ENCODE measurements at regions not wholly inside any gene's neighbourhood (a gene's known extent, or its start where the extent isn't known, plus 50 kb on each side); places are given as distances from the start of the nearest gene placed in this dataset.

DNA sequence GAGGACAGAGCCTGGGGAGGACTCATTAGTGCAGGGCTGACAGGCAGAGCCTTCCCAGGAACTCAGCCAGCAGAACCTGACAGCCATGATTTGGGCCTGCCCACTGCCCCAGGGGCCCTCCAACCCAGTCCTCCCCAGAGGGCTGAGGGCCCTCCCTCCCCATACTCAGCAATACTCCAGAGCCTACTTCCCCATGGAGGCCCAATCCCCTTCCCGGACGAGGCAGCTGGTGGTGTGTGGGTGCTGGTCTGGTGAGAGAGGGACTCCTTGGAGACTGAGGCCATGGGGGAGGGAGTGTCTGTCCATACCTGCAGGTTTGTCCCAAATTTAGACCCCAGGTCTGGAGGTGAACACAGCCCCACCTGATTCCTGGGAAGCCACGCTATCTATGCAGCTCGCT, 120.9 kb upstream of the MLN start:
- H3K27me3 ChIP-seq (ENCODE audit: control insufficient read depth, insufficient read depth, low read length), result no peaks in the 10 kb centered on the region
- H3K9me3 ChIP-seq (replicated peaks; ENCODE audit: control insufficient read depth, low read depth, low read length), result peaks cover 2% of the 10 kb centered on the region
- WGBS (ENCODE audit: insufficient coverage), result no CpG with 5 or more reads among the region's 4 CpGs

DNA sequence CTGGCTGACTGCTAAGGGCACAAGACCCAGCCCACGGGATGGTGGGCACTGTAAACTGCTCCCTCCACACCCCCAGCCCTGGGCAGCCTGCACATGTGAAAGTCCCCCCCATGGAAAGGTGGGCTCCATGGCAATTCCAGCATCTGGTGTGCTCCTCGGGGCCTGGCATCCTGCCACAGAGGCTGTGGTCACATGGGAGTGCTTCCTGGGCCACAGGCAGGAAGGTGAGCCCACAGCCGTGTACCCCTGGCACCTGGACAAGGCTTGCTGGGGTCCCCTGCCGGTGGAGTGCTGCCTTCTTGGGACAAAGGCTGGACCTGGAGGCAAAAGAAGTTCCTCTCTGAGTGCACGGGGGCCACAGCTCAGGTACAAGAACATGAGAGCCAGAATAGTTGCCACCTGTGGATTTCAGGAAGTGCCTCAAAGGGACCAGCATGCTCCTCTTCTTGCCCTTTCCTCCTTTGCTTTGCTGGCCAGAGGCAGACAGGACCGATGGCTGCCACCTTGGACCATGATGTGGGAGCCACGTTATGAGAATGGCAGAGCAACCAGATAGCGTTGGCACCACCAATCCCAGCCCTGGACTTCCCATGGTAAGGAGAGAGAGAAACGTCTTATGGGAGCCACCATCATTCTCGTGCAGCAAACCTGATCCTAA, 120.2 kb upstream of the MLN start:
- H3K36me3 ChIP-seq (ENCODE audit: control insufficient read depth, insufficient read depth, low read length), result no peaks in the 10 kb centered on the region
- no peak for DNase-seq
- no peak overlapping the region for H3K4me3 ChIP-seq (ENCODE audit: low read length)
- peaks cover 2% of the 10 kb centered on the region for H3K9me3 ChIP-seq (replicated peaks; ENCODE audit: control insufficient read depth, low read depth, low read length)
- H3K4me1 ChIP-seq (ENCODE audit: control insufficient read depth, insufficient read depth, low read length), result no peaks in the 10 kb centered on the region
- H3K27me3 ChIP-seq (ENCODE audit: control insufficient read depth, insufficient read depth, low read length), result no peaks in the 10 kb centered on the region
- no peak overlapping the region for H3K27ac ChIP-seq (ENCODE audit: low read length)
- 62% methylated on average over 5 of the region's 10 CpGs for WGBS (ENCODE audit: insufficient coverage)

More for the DNA sequence above, 120.9 kb upstream of the MLN start:
- Histone ChIP-seq H3K36me3 (ENCODE audit: control insufficient read depth, insufficient read depth, low read length) (no peaks in the 10 kb centered on the region), H3K4me3 (ENCODE audit: low read length) (no peak overlapping the region), H3K4me1 (ENCODE audit: control insufficient read depth, insufficient read depth, low read length) (peaks cover under 1% of the 10 kb centered on the region), H3K27ac (ENCODE audit: low read length) (no peak overlapping the region)
- DNase-seq, result no peak

DNA sequence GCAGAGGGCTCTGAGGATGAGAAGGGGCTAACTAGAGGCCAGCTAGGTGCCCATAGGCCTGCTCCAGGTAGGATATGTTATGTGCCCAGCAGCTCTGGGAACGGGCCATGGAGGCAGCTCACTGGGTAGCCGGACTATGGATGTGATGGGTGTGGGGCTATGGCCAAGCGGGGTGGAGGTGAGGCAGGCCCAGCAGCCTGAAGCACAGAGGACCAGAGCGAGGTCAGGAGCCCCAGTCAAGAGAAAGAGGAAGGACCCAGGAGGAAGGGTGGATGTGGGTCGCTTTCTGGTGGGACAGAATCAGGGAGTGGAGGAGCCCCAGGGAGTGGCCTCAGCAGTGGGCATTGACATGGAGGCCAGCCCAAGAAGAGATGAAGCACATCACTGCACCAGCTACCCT, 117.9 kb upstream of the MLN start:
- no peak overlapping the region for H3K27ac ChIP-seq (ENCODE audit: low read length)
- no peaks in the 10 kb centered on the region for H3K4me1 ChIP-seq (ENCODE audit: control insufficient read depth, insufficient read depth, low read length)
- H3K9me3 ChIP-seq (replicated peaks; ENCODE audit: control insufficient read depth, low read depth, low read length), result no peaks in the 10 kb centered on the region
- H3K4me3 ChIP-seq (ENCODE audit: low read length), result no peak overlapping the region
- no peaks in the 10 kb centered on the region for H3K36me3 ChIP-seq (ENCODE audit: control insufficient read depth, insufficient read depth, low read length)
- no peaks in the 10 kb centered on the region for H3K27me3 ChIP-seq (ENCODE audit: control insufficient read depth, insufficient read depth, low read length)
- DNase-seq, result no peak
- WGBS (ENCODE audit: insufficient coverage), result 92% methylated on average over 5 of the region's 5 CpGs

DNA sequence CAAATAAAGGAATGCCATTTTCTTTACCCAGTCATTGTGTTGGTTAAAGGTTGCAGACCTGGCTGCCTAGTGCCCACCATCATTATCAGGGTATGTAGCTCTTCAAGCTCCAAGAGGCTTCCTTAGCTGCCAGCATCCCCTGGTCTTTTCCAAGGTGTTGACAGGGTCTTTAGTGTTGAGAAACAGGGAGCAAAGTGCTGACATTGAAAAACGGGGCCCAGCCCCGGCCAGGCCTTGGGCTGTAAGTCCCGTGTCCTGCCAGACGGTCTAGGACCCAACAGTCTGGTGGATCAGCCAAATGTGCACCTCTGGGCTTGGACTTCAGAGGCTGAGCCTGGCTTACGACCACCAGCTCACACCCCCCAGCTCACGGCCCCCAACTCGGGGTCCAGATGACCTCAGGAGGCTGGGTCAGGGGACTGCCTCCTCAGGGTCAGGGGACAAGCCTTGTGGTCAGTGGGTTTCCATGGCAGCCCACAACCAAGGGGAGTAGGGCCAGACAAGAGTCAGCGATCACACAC, 114.4 kb upstream of the MLN start:
- H3K4me1 ChIP-seq (ENCODE audit: control insufficient read depth, insufficient read depth, low read length), result peaks cover 12% of the 10 kb centered on the region
- no peaks in the 10 kb centered on the region for H3K9me3 ChIP-seq (replicated peaks; ENCODE audit: control insufficient read depth, low read depth, low read length)
- peaks cover 5% of the 10 kb centered on the region for H3K27me3 ChIP-seq (ENCODE audit: control insufficient read depth, insufficient read depth, low read length)
- no peaks in the 10 kb centered on the region for H3K36me3 ChIP-seq (ENCODE audit: control insufficient read depth, insufficient read depth, low read length)
- no peak overlapping the region for H3K27ac ChIP-seq (ENCODE audit: low read length)
- no peak overlapping the region for H3K4me3 ChIP-seq (ENCODE audit: low read length)
- WGBS (ENCODE audit: insufficient coverage), result 89% methylated on average over 6 of the region's 8 CpGs
- no peak for DNase-seq

DNA sequence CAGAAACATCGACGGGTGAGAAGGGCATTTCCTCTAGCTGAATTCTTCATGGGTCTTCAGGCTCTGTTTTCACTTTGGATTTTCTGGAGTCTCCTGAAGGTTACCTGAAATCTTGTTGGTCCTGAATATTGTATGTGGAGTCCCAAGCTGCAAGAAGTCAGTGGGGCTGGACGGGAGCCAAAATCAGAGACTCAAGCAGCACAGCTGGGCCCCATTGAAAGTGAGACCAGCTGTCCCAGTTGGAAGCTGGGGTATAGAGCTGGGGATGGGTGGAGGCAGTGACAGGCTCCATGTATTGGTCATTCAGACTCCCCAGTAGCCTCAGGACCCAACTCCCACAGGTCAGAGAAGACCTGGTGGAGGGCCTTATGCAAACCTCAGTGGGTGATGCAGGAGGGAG, 111.3 kb upstream of the MLN start:
- no peak overlapping the region for H3K27ac ChIP-seq (ENCODE audit: low read length)
- H3K4me3 ChIP-seq (ENCODE audit: low read length), result no peak overlapping the region
- H3K4me1 ChIP-seq (ENCODE audit: control insufficient read depth, insufficient read depth, low read length), result peaks cover 12% of the 10 kb centered on the region
- H3K36me3 ChIP-seq (ENCODE audit: control insufficient read depth, insufficient read depth, low read length), result no peaks in the 10 kb centered on the region
- H3K27me3 ChIP-seq (ENCODE audit: control insufficient read depth, insufficient read depth, low read length), result peaks cover 11% of the 10 kb centered on the region
- 14% methylated on average over 1 of the region's 3 CpGs for WGBS (ENCODE audit: insufficient coverage)
- DNase-seq, result peak; percentile 60
- no peaks in the 10 kb centered on the region for H3K9me3 ChIP-seq (replicated peaks; ENCODE audit: control insufficient read depth, low read depth, low read length)

DNA sequence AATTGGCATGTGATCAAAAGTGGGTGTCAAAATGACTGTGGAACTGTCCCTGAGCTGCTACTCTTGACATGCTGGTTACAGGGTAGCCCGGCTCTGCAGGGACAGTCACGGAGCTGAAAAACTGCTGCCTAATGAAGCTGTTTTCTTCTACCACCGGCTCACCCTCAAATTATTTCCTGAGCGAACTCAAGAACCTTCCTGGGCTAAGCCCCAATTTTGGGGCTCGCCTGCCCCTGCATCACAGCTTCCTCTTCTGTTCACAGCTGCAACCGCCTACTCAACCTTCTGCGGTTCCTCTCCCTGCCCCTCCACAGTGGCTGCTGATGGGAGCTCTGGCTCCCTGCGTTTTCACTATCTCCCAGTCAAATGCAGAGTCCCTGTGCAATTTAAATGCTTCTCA, 110.8 kb upstream of the MLN start:
- WGBS (ENCODE audit: insufficient coverage), result 48% methylated on average over 5 of the region's 8 CpGs
- H3K27ac ChIP-seq (ENCODE audit: low read length), result no peak overlapping the region
- peaks cover 12% of the 10 kb centered on the region for H3K4me1 ChIP-seq (ENCODE audit: control insufficient read depth, insufficient read depth, low read length)
- DNase-seq, result peak; percentile 35
- H3K4me3 ChIP-seq (ENCODE audit: low read length), result no peak overlapping the region
- peaks cover 11% of the 10 kb centered on the region for H3K27me3 ChIP-seq (ENCODE audit: control insufficient read depth, insufficient read depth, low read length)
- H3K9me3 ChIP-seq (replicated peaks; ENCODE audit: control insufficient read depth, low read depth, low read length), result no peaks in the 10 kb centered on the region
- no peaks in the 10 kb centered on the region for H3K36me3 ChIP-seq (ENCODE audit: control insufficient read depth, insufficient read depth, low read length)

DNA sequence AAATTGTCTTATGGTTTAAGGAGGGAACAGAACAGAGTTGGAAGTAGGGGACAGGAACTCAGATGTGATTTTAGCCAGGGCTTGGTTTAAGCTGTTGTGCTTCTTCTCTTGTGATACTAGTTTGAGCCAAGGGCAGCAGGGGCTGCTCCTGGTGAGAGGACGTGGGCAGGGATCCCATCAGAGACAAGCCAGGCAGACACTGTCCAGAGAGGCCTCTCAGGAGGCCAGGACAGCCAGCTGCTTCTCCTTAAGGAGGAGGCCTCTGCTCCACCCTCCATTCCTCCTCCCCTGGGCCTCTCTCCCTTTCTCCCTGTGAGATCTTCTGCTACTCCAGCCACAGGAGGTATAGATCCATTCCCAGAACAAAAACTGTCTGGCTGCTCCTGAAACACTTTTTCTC, 108.4 kb upstream of the MLN start:
- no CpG with 5 or more reads among the region's 1 CpG for WGBS (ENCODE audit: insufficient coverage)
- Histone ChIP-seq H3K27ac (ENCODE audit: low read length) (no peak overlapping the region), H3K4me1 (ENCODE audit: control insufficient read depth, insufficient read depth, low read length) (peaks cover 12% of the 10 kb centered on the region), H3K27me3 (ENCODE audit: control insufficient read depth, insufficient read depth, low read length) (peaks cover 11% of the 10 kb centered on the region), H3K4me3 (ENCODE audit: low read length) (no peak overlapping the region), H3K9me3 (replicated peaks; ENCODE audit: control insufficient read depth, low read depth, low read length) (no peaks in the 10 kb centered on the region), H3K36me3 (ENCODE audit: control insufficient read depth, insufficient read depth, low read length) (no peaks in the 10 kb centered on the region)
- no peak for DNase-seq

DNA sequence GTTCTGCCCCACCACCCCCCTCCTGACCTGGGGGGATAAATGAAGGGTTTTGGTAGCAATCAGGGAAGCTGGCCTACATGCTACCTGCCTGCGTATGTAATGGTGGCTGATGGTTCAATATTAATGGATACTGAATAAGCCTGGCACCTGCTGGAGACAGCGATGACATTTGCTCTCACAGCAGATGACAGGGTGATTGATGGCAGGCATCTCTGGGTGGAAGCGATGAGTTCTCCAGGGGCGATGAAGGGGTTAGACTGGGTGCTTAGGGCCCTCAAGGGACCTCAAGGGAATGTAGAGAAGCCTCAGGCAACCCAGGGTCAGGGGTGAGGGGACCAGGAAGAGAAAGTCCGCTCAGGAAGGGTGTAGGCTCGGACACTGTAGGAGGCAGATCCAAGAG, 107.7 kb upstream of the MLN start:
- WGBS (ENCODE audit: insufficient coverage), result 89% methylated on average over 5 of the region's 6 CpGs
- no peak overlapping the region for H3K4me3 ChIP-seq (ENCODE audit: low read length)
- peaks cover 12% of the 10 kb centered on the region for H3K4me1 ChIP-seq (ENCODE audit: control insufficient read depth, insufficient read depth, low read length)
- H3K27me3 ChIP-seq (ENCODE audit: control insufficient read depth, insufficient read depth, low read length), result peaks cover 11% of the 10 kb centered on the region
- H3K36me3 ChIP-seq (ENCODE audit: control insufficient read depth, insufficient read depth, low read length), result no peaks in the 10 kb centered on the region
- DNase-seq, result no peak
- no peak overlapping the region for H3K27ac ChIP-seq (ENCODE audit: low read length)
- no peaks in the 10 kb centered on the region for H3K9me3 ChIP-seq (replicated peaks; ENCODE audit: control insufficient read depth, low read depth, low read length)

DNA sequence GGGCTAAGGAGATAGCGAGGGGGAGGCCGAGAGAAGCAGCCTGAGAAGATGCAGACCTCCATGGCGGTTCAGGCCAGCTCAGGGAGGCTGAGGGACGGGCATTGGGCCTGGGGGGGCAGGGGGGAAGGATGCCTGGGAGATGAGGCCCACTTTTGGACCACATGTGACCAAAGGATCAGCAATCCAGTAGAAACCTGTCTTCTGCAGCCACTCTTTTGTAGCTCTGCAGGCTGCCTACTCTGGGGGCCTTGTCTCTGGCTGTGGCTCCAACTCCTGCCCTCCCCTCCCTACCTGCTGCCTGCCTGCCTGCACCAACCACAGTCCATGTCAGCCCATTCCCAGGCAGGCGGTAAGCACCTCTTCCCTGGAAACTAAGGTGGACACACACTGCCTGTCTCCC, 106.8 kb upstream of the MLN start:
- WGBS (ENCODE audit: insufficient coverage), result 86% methylated on average over 5 of the region's 5 CpGs
- peaks cover 11% of the 10 kb centered on the region for H3K27me3 ChIP-seq (ENCODE audit: control insufficient read depth, insufficient read depth, low read length)
- H3K4me1 ChIP-seq (ENCODE audit: control insufficient read depth, insufficient read depth, low read length), result peaks cover 12% of the 10 kb centered on the region
- H3K4me3 ChIP-seq (ENCODE audit: low read length), result no peak overlapping the region
- DNase-seq, result no peak
- H3K9me3 ChIP-seq (replicated peaks; ENCODE audit: control insufficient read depth, low read depth, low read length), result no peaks in the 10 kb centered on the region
- no peaks in the 10 kb centered on the region for H3K36me3 ChIP-seq (ENCODE audit: control insufficient read depth, insufficient read depth, low read length)
- H3K27ac ChIP-seq (ENCODE audit: low read length), result no peak overlapping the region

DNA sequence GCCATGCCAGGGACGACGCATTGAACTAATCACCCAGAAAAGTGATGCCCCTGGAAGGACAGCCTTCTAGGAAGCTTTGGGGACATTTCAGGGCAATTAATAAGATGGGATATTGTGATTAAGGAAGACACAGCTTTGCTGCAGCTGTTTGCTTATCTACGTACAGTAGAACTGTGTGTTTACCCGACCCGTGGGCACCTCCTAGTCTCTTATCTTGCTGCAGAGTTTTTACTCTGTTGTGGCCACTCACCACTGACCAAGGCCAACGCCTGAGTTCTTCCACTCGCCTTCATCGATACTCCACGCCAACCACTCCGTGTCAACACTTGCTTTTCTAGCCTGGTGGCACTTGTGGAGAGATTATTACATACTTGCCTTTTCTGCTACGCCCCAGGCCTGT, 105.9 kb upstream of the MLN start:
- no peak overlapping the region for H3K4me3 ChIP-seq (ENCODE audit: low read length)
- 92% methylated on average over 11 of the region's 11 CpGs for WGBS (ENCODE audit: insufficient coverage)
- no peak overlapping the region for H3K27ac ChIP-seq (ENCODE audit: low read length)
- no peaks in the 10 kb centered on the region for H3K36me3 ChIP-seq (ENCODE audit: control insufficient read depth, insufficient read depth, low read length)
- DNase-seq, result no peak
- H3K9me3 ChIP-seq (replicated peaks; ENCODE audit: control insufficient read depth, low read depth, low read length), result no peaks in the 10 kb centered on the region
- peaks cover 6% of the 10 kb centered on the region for H3K4me1 ChIP-seq (ENCODE audit: control insufficient read depth, insufficient read depth, low read length)
- peaks cover 11% of the 10 kb centered on the region for H3K27me3 ChIP-seq (ENCODE audit: control insufficient read depth, insufficient read depth, low read length)

DNA sequence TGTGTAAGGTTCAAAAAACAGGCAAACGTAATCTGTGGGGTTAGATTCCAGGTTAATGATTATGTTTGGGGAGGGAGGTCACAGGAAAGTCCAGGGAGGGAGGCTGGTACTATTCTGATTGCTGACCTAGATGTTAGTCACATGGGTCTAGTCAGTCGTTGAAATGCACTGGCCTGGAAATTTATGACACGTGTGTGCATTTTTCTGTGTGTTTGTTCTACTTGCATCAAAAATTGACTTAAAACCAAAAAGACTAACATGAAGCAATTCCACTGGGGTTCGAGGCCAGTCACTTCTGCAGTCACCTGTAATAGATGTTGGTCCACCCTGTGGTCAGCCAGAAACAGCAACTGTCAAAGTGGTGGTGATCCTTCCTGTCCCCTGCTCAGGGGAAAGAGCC, 104.2 kb upstream of the MLN start:
- H3K36me3 ChIP-seq (ENCODE audit: control insufficient read depth, insufficient read depth, low read length), result no peaks in the 10 kb centered on the region
- no peak for DNase-seq
- H3K4me3 ChIP-seq (ENCODE audit: low read length), result no peak overlapping the region
- WGBS (ENCODE audit: insufficient coverage), result 52% methylated on average over 4 of the region's 4 CpGs
- H3K27me3 ChIP-seq (ENCODE audit: control insufficient read depth, insufficient read depth, low read length), result peaks cover 11% of the 10 kb centered on the region
- peaks cover 2% of the 10 kb centered on the region for H3K4me1 ChIP-seq (ENCODE audit: control insufficient read depth, insufficient read depth, low read length)
- H3K9me3 ChIP-seq (replicated peaks; ENCODE audit: control insufficient read depth, low read depth, low read length), result no peaks in the 10 kb centered on the region
- H3K27ac ChIP-seq (ENCODE audit: low read length), result no peak overlapping the region
